ENCODE measurements at regions not wholly inside any gene's neighbourhood (a gene's known extent, or its start where the extent isn't known, plus 50 kb on each side); places are given as distances from the start of the nearest gene placed in this dataset.
"Not testable (repeated sequence)": the region's sequence is repeated elsewhere in the genome, so short reads cannot be mapped to it uniquely, and the experiment has no call there.

- DNase-seq (ENCODE audit: low spot score), result no peak
Observed at GRCh38 chr4:114034189-114034588, 54.7 kb upstream of the ARSJ start.

GRCh38 chr4:114036426-114036825 lies 57.0 kb upstream of the ARSJ start:
- no peak for DNase-seq (ENCODE audit: low spot score)

- no peak for DNase-seq (ENCODE audit: low spot score)
Observed at GRCh38 chr4:114036864-114037263, 57.4 kb upstream of the ARSJ start.

- DNase-seq (ENCODE audit: low spot score), result no peak
Observed at GRCh38 chr4:114037988-114038387, 58.5 kb upstream of the ARSJ start.

- no peak for DNase-seq (ENCODE audit: low spot score)
Observed at GRCh38 chr4:114038762-114039387, 59.4 kb upstream of the ARSJ start.

GRCh38 chr4:114040319-114041116 lies 61.1 kb upstream of the ARSJ start:
- DNase-seq (ENCODE audit: low spot score), result no peak

- no peak for DNase-seq (ENCODE audit: low spot score)
Observed at GRCh38 chr4:114041117-114041475, 61.6 kb upstream of the ARSJ start.

GRCh38 chr4:114043116-114043515 lies 63.7 kb upstream of the ARSJ start:
- no peak for DNase-seq (ENCODE audit: low spot score)

- DNase-seq (ENCODE audit: low spot score), result not testable (repeated sequence)
Observed at GRCh38 chr4:114044351-114044750, 64.9 kb upstream of the ARSJ start.

- no peak for DNase-seq (ENCODE audit: low spot score)
Observed at GRCh38 chr4:114046331-114046730, 66.9 kb upstream of the ARSJ start.

GRCh38 chr4:114048154-114048553 lies 68.7 kb upstream of the ARSJ start:
- not testable (repeated sequence) for DNase-seq (ENCODE audit: low spot score)

- DNase-seq (ENCODE audit: low spot score), result no peak
Observed at GRCh38 chr4:114052227-114052626, 72.8 kb upstream of the ARSJ start.

- no peak for DNase-seq (ENCODE audit: low spot score)
Observed at GRCh38 chr4:114056599-114056998, 77.2 kb upstream of the ARSJ start.

- DNase-seq (ENCODE audit: low spot score), result no peak
Observed at GRCh38 chr4:114057746-114058145, 78.3 kb upstream of the ARSJ start.

- DNase-seq (ENCODE audit: low spot score), result no peak
Observed at GRCh38 chr4:114062499-114062898, 83.1 kb upstream of the ARSJ start.

GRCh38 chr4:114072781-114073180 lies 93.3 kb upstream of the ARSJ start:
- DNase-seq (ENCODE audit: low spot score), result no peak

GRCh38 chr4:114076899-114077570 lies 97.6 kb upstream of the ARSJ start:
- no peak for DNase-seq (ENCODE audit: low spot score)

GRCh38 chr4:114077610-114078009 lies 98.2 kb upstream of the ARSJ start:
- DNase-seq (ENCODE audit: low spot score), result no peak

GRCh38 chr4:114078636-114079035 lies 99.2 kb upstream of the ARSJ start:
- no peak for DNase-seq (ENCODE audit: low spot score)

- no peak for DNase-seq (ENCODE audit: low spot score)
Observed at GRCh38 chr4:114081783-114082182, 102.3 kb upstream of the ARSJ start.

- no peak for DNase-seq (ENCODE audit: low spot score)
Observed at GRCh38 chr4:114082348-114082747, 102.9 kb upstream of the ARSJ start.

GRCh38 chr4:114085611-114086345 lies 106.3 kb upstream of the ARSJ start:
- DNase-seq (ENCODE audit: low spot score), result no peak

All from NAMALWA (cell line).